ENCODE measurements at regions not wholly inside any gene's neighbourhood (a gene's known extent, or its start where the extent isn't known, plus 50 kb on each side); places are given as distances from the start of the nearest gene placed in this dataset.
A peak's percentile ranks its signal among the peaks of the same experiment; 100 is the strongest.

DNA sequence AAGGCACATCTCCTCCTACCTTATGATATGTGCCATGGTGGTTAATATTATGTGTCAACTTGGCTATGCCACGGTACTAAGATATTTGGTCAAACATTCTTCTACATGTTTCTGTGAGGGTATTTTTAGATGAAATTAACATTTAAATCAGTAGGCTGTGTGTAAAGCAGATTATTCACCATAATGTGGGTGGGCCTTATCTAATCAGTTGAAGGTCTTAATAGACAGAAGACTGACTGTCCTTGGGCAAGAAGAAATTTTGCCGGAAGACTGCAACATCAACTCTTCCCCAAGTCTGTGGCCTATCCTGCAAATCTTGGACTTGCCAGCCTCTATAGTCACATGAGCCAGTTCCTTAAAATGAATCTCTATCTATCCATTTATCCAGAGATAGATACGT is 380.1 kb upstream of the DDI1 start:
- Histone ChIP-seq H3K9ac (no peak overlapping the region), H3K4me1 (peaks cover 3% of the 10 kb centered on the region), H3K4me2 (no peak overlapping the region), H3K27me3 (no peaks in the 10 kb centered on the region), H3K36me3 (no peaks in the 10 kb centered on the region), H3K4me3 (no peak overlapping the region), H3K27ac (no peak overlapping the region), H4K20me1 (no peaks in the 10 kb centered on the region), H3K9me3 (peaks cover 14% of the 10 kb centered on the region)
- no peak for TF ChIP-seq Cebpa-rat (IDR thresholded peaks at IDR 0.05)

DNA sequence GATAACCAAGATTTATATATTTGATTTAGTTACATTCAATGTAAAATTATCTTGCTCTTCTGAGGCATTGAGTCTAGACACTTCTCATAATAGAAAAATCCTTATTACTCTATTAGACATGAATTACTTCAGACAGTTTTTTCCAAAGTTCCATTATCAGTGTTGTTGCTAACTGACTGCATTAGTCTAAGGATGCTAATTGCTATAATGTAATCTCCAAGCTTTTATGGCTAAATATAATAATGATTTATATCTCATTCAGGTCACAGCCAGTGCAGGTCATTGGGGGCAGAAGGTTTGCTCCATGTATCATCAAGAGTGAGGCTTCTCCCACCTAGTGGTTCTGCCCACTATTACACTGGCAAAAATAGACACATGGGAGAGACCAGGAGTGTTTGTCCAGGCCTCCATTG is 377.2 kb upstream of the DDI1 start:
- Histone ChIP-seq H3K9ac (no peak overlapping the region), H3K9me3 (no peaks in the 10 kb centered on the region), H4K20me1 (no peaks in the 10 kb centered on the region), H3K36me3 (no peaks in the 10 kb centered on the region), H3K4me3 (no peak overlapping the region), H3K4me2 (no peak overlapping the region), H3K4me1 (peaks cover 13% of the 10 kb centered on the region), H3K27me3 (no peaks in the 10 kb centered on the region), H3K27ac (no peak overlapping the region)
- no peak for TF ChIP-seq Cebpa-rat (IDR thresholded peaks at IDR 0.05)

DNA sequence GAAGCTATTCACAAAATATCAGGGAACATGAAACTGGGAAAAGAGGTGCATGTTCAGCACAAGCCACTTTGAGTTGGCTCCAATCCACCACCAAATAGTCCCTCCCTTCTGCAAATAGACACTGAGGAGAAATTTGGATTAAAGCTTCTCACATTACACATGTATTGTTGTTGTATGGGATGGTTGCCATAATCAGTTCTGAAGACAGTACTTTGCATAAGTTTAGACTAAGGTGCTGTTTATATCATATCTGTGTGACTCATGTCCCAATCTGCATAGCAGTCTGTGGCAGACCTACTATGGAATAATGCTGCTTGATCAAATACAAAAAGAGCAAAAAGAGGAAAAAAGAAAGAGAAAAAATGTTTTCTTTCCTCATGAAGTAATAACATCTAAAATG is 376.7 kb upstream of the DDI1 start:
- Histone ChIP-seq H3K27ac (no peak overlapping the region), H3K4me2 (no peak overlapping the region), H3K4me3 (no peak overlapping the region), H3K36me3 (no peaks in the 10 kb centered on the region), H3K4me1 (peaks cover 13% of the 10 kb centered on the region), H4K20me1 (no peaks in the 10 kb centered on the region), H3K9ac (no peak overlapping the region), H3K9me3 (no peaks in the 10 kb centered on the region), H3K27me3 (no peaks in the 10 kb centered on the region)
- no peak for TF ChIP-seq Cebpa-rat (IDR thresholded peaks at IDR 0.05)

DNA sequence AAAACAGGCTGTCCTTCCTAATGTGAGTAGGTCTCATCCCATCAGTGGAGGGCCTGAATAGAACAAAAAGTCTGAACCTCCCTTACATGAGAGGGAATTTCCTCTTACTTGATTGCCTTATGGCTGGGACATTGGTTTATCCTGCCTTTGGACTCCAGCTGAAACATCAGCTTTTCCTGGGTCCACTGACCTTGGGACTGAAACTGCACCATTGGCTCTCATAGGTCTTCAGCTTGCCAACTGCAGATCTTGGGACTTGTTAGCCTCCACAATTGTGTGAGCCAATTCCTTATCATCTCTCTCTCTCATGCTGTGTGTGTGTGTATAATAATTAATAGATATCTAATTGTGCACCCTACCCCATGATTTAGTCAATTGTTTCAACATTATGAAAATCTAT is 375.3 kb upstream of the DDI1 start:
- no peak for TF ChIP-seq Cebpa-rat (IDR thresholded peaks at IDR 0.05)
- no peaks in the 10 kb centered on the region for H3K36me3 ChIP-seq
- no peaks in the 10 kb centered on the region for H4K20me1 ChIP-seq
- no peak overlapping the region for H3K27ac ChIP-seq
- no peak overlapping the region for H3K4me3 ChIP-seq
- no peak overlapping the region for H3K9ac ChIP-seq
- H3K4me2 ChIP-seq: no peak overlapping the region
- H3K4me1 ChIP-seq: peaks cover 13% of the 10 kb centered on the region
- H3K27me3 ChIP-seq: no peaks in the 10 kb centered on the region
- no peaks in the 10 kb centered on the region for H3K9me3 ChIP-seq

DNA sequence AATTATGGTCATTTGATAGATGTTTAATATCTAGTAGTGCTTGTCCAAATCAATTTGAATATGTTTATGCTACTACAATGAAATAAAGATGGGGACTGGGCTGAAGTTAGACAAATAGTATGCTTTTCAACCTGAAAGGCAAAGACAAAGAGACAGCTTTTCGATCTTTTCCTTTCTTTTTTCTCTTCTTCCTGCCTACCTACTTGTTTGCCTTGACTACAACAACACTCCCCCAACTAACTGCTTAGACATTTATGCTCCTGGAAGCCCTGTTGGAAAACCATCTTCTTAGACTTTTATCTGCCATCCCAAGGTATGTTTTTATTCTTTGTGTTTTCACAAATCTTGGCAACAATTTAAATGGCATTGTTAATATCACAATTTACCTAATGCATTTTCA is 374.4 kb upstream of the DDI1 start:
- Histone ChIP-seq H4K20me1 (no peaks in the 10 kb centered on the region), H3K4me3 (no peak overlapping the region), H3K4me2 (no peak overlapping the region), H3K27ac (no peak overlapping the region), H3K36me3 (no peaks in the 10 kb centered on the region), H3K27me3 (no peaks in the 10 kb centered on the region), H3K9me3 (no peaks in the 10 kb centered on the region), H3K9ac (no peak overlapping the region), H3K4me1 (peaks cover 13% of the 10 kb centered on the region)
- TF ChIP-seq Cebpa-rat (IDR thresholded peaks at IDR 0.05): no peak

DNA sequence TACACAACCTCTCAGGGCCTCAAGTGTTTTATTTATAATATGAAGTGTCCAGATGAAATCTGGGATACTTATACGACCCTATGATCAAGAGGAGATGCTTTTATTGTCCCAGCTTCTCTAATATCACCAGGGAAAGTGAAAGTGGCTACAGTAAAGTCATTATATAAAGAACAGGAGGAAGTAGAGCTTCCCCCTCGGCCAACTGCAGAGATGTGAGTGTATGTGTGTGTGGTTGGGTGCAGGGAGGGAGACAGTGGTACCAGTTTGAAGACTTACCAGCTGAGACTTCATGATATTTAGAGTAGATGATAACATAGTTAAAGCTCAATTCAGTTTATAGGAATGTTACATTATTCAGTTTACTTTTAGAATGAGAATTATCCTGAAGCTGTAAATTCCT is 373.6 kb upstream of the DDI1 start:
- Histone ChIP-seq H4K20me1 (no peaks in the 10 kb centered on the region), H3K36me3 (no peaks in the 10 kb centered on the region), H3K9me3 (no peaks in the 10 kb centered on the region), H3K4me1 (peaks cover 13% of the 10 kb centered on the region), H3K4me2 (peak overlapping the region; percentile 68), H3K27ac (peak overlapping the region; percentile 61), H3K27me3 (no peaks in the 10 kb centered on the region), H3K9ac (no peak overlapping the region), H3K4me3 (no peak overlapping the region)
- TF ChIP-seq Cebpa-rat (IDR thresholded peaks at IDR 0.05): no peak

DNA sequence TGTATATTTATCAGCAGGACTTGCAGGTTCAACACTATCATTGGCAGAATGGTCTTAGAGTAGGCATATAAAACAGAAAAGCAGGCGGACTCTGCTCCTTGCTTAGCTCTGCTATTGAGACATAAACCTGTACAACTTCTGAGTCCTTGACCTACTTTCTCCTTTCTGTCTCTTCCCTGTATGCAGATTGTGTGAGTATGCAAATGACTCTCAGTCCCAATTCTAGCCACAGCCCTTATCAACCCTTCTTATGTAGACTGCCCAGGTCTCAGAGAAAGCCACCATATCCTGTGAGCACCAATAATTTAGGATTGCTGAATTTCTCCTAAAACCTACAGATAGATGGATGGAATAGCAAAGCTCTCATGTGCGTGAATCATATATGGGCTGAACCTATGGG is 367.6 kb upstream of the DDI1 start:
- H3K4me1 ChIP-seq: no peaks in the 10 kb centered on the region
- no peaks in the 10 kb centered on the region for H3K27me3 ChIP-seq
- H4K20me1 ChIP-seq: no peaks in the 10 kb centered on the region
- H3K9ac ChIP-seq: no peak overlapping the region
- no peak overlapping the region for H3K4me3 ChIP-seq
- no peak overlapping the region for H3K4me2 ChIP-seq
- H3K27ac ChIP-seq: no peak overlapping the region
- H3K36me3 ChIP-seq: no peaks in the 10 kb centered on the region
- no peak for TF ChIP-seq Cebpa-rat (IDR thresholded peaks at IDR 0.05)
- no peaks in the 10 kb centered on the region for H3K9me3 ChIP-seq

DNA sequence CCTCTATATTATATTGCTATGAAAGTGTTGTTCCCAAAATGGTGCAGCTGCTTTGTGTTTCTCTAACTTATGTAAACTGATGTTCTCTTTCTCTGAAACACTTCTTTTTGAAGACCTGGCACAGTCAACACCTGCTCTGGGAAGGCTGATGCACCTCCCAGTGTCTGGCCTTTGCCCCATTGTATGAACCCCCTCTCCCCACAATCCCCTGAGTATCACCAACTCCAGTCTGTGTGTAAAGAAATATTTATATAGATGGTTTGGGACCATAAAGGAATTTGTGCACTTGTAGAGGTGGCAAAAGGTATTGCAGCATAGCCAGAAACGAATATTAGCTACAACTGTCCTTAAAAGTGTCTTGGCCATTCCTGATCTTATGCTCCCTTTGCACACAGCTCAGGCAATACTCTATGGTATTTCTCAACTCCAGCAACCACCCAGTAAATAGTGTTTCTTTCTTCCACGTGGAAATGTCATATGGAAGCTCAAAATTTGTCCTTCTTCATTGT is 365.2 kb upstream of the DDI1 start:
- TF ChIP-seq Cebpa-rat (IDR thresholded peaks at IDR 0.05): no peak
- no peaks in the 10 kb centered on the region for H3K27me3 ChIP-seq
- no peak overlapping the region for H3K4me3 ChIP-seq
- no peak overlapping the region for H3K4me2 ChIP-seq
- no peaks in the 10 kb centered on the region for H3K36me3 ChIP-seq
- no peaks in the 10 kb centered on the region for H3K9me3 ChIP-seq
- no peak overlapping the region for H3K27ac ChIP-seq
- no peaks in the 10 kb centered on the region for H3K4me1 ChIP-seq
- H3K9ac ChIP-seq: no peak overlapping the region
- no peaks in the 10 kb centered on the region for H4K20me1 ChIP-seq

DNA sequence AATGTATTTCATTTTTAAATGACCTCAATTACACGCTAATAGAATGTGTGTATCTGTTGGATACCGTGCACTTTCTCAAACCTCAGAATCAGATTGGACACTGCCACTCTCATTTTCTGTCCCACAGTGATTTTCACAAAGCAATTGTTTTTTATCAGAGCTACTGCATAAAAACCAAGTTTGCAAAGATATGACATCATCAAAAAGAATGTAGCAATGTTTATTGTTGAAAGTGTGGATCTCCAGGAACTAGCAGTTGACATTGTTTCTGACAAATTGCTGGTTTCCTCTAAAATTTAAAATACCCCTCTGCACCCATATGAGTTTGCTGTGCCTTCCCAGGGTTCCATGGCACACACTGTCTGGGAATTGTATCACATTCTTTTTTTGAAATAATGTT is 362.7 kb upstream of the DDI1 start:
- H3K9ac ChIP-seq: no peak overlapping the region
- H3K27me3 ChIP-seq: no peaks in the 10 kb centered on the region
- no peak overlapping the region for H3K4me3 ChIP-seq
- no peaks in the 10 kb centered on the region for H3K36me3 ChIP-seq
- no peaks in the 10 kb centered on the region for H4K20me1 ChIP-seq
- no peaks in the 10 kb centered on the region for H3K4me1 ChIP-seq
- H3K9me3 ChIP-seq: no peaks in the 10 kb centered on the region
- no peak overlapping the region for H3K27ac ChIP-seq
- H3K4me2 ChIP-seq: no peak overlapping the region
- TF ChIP-seq Cebpa-rat (IDR thresholded peaks at IDR 0.05): no peak

DNA sequence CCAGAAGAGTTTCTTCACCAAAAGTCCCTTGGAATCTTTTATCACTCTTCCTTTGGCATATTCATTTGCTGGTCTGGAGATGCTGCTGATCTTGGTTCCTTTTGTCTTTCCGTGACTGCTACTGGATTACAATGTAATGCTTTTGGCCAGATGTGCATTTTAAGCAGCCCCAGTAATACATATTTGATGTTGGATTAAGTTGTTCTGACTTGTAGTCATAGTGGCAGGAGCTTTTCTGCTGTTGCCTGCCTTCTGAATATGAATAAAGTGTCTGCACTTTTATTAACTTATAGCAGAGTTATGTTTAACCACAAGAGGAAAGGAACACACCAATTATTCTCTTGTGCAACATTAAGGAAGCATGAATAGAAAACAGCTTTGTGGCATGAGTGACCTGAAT is 360.0 kb upstream of the DDI1 start:
- no peaks in the 10 kb centered on the region for H3K36me3 ChIP-seq
- H3K4me1 ChIP-seq: peaks cover 10% of the 10 kb centered on the region; the same call in 1 of the 2 replicates
- no peak overlapping the region for H3K4me2 ChIP-seq
- H4K20me1 ChIP-seq: no peaks in the 10 kb centered on the region
- TF ChIP-seq Cebpa-rat (IDR thresholded peaks at IDR 0.05): no peak
- no peaks in the 10 kb centered on the region for H3K9me3 ChIP-seq
- no peak overlapping the region for H3K9ac ChIP-seq
- no peaks in the 10 kb centered on the region for H3K27me3 ChIP-seq
- H3K27ac ChIP-seq: no peak overlapping the region
- no peak overlapping the region for H3K4me3 ChIP-seq

DNA sequence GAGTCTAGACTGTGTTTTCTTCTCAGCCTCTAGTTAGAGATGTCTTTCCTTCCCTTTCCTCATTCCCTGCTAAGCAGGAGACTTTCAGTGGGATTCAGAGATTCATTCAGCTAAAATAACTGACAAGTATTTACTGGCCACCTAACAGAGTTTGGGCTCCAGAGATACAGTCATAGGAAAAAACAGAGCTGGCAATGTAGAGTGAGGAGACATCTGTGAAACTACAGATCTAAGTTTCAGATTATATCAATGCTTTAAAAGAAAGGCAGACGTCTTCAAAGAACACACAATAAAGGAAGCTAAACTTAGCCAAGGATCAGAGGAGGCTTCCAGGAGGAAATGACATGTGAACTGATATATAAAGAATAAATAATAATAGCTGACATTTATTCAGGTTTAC is 355.6 kb upstream of the DDI1 start:
- H3K27ac ChIP-seq: no peak overlapping the region
- no peaks in the 10 kb centered on the region for H4K20me1 ChIP-seq
- no peaks in the 10 kb centered on the region for H3K27me3 ChIP-seq
- H3K9me3 ChIP-seq: no peaks in the 10 kb centered on the region
- no peak overlapping the region for H3K4me3 ChIP-seq
- H3K36me3 ChIP-seq: no peaks in the 10 kb centered on the region
- no peak overlapping the region for H3K9ac ChIP-seq
- no peak for TF ChIP-seq Cebpa-rat (IDR thresholded peaks at IDR 0.05)
- H3K4me1 ChIP-seq: peaks cover 10% of the 10 kb centered on the region; the same call in 1 of the 2 replicates
- H3K4me2 ChIP-seq: peak overlapping the region; percentile 10; the same call in 1 of the 2 replicates
